Colonic mucosa (tissue), 4 donors: ENCODE measurements at regions not wholly inside any gene's neighbourhood (a gene's known extent, or its start where the extent isn't known, plus 50 kb on each side); places are given as distances from the start of the nearest gene placed in this dataset.

Experiments used
- DNase-seq: peaks from one replicate; pipeline ENCODE4 v3.0.0-alpha.2; 2020
- H3K27ac ChIP-seq: fragments of 200-600 bp; one replicate; pipeline ENCODE4 v1.8.0; 2021
- H3K27me3 ChIP-seq: fragments of 200-600 bp; one replicate; pipeline ENCODE4 v1.8.0; 2021
- H3K36me3 ChIP-seq: fragments of 200-600 bp; one replicate; pipeline ENCODE4 v1.8.0; 2021
- H3K4me1 ChIP-seq: fragments of 200-600 bp; one replicate; pipeline ENCODE4 v1.8.0; 2021; ENCODE audit warnings: mild to moderate bottlenecking
- H3K4me3 ChIP-seq: fragments of 200-600 bp; one replicate; pipeline ENCODE4 v1.8.0; 2021
- H3K9ac ChIP-seq, 2 donors: one replicate each; pipeline ENCODE4 v1.7.0; 2013; ENCODE audit warnings: control low read depth in 2 of 2, low read depth in 2 of 2, low read length in 2 of 2
- H3K9me3 ChIP-seq: fragments of 200-600 bp; one replicate; pipeline ENCODE4 v1.8.0; 2021
- CTCF ChIP-seq: fragments of 200-600 bp; IDR thresholded peaks from one replicate; pipeline ENCODE4 v1.8.0; 2022; ENCODE audit warnings: antibody characterized with exemption, mild to moderate bottlenecking
- intact Hi-C: fragments of 100-400 bp; cut with DNase I; formaldehyde crosslinking; loops from one replicate; pipeline ENCODE4 v1.14.1; 2022
- donor health status: healthy.
- donor health status: DM: no; HTN: no; CAD: no.
- donor health status: DM: no; HTN: no; CAD: no.

GRCh38 chr9:109907400-109907799 is 127.4 kb downstream of the PALM2AKAP2 start:
- intact Hi-C loops = no loop called here
- no peak for TF ChIP-seq CTCF
- H3K27ac ChIP-seq = peak overlapping the region; percentile 39

GRCh38 chr9:109907810-109908458 is 127.9 kb downstream of the PALM2AKAP2 start:
- no peak for TF ChIP-seq CTCF
- no peaks in the 10 kb centered on the region for H3K36me3 ChIP-seq
- peak overlapping the region; percentile 39 for H3K27ac ChIP-seq
- peaks cover 17% of the 10 kb centered on the region for H3K4me1 ChIP-seq
- intact Hi-C loops = no loop called here
- peak overlapping the region in 1 of 2 donors; percentile 10 for H3K9ac ChIP-seq
- H3K9me3 ChIP-seq = no peaks in the 10 kb centered on the region
- no peaks in the 10 kb centered on the region for H3K27me3 ChIP-seq
- no peak overlapping the region for H3K4me3 ChIP-seq
- DNase-seq = no peak

More at GRCh38 chr9:109907400-109907799, 127.4 kb downstream of the PALM2AKAP2 start:
- H3K9ac ChIP-seq = peak overlapping the region in 1 of 2 donors; percentile 10
- peak; percentile 70 for DNase-seq
- no peaks in the 10 kb centered on the region for H3K27me3 ChIP-seq
- H3K9me3 ChIP-seq = no peaks in the 10 kb centered on the region
- peaks cover 17% of the 10 kb centered on the region for H3K4me1 ChIP-seq
- H3K36me3 ChIP-seq = no peaks in the 10 kb centered on the region
- H3K4me3 ChIP-seq = no peak overlapping the region

- Histone ChIP-seq H3K27me3 (no peaks in the 10 kb centered on the region), H3K4me1 (peaks cover 17% of the 10 kb centered on the region), H3K9me3 (no peaks in the 10 kb centered on the region), H3K9ac (no peak overlapping the region), H3K4me3 (no peak overlapping the region), H3K27ac (peak overlapping the region; percentile 39), H3K36me3 (no peaks in the 10 kb centered on the region)
- no peak for DNase-seq
- intact Hi-C loops = no loop called here
- no peak for TF ChIP-seq CTCF
Measured at GRCh38 chr9:109908459-109909390, 128.7 kb downstream of the PALM2AKAP2 start.

GRCh38 chr9:109910671-109911518 is 130.9 kb downstream of the PALM2AKAP2 start:
- Histone ChIP-seq H3K4me3 (no peak overlapping the region), H3K27ac (peak overlapping the region; percentile 69), H3K9me3 (no peaks in the 10 kb centered on the region), H3K36me3 (no peaks in the 10 kb centered on the region), H3K9ac (no peak overlapping the region), H3K27me3 (no peaks in the 10 kb centered on the region), H3K4me1 (peaks cover 14% of the 10 kb centered on the region)
- peak; percentile 77 for DNase-seq
- intact Hi-C loops = no loop called here
- TF ChIP-seq CTCF = no peak

GRCh38 chr9:109912082-109912582 is 132.1 kb downstream of the PALM2AKAP2 start:
- no peaks in the 10 kb centered on the region for H3K9me3 ChIP-seq
- peaks cover 14% of the 10 kb centered on the region for H3K4me1 ChIP-seq
- TF ChIP-seq CTCF = no peak
- H3K27me3 ChIP-seq = no peaks in the 10 kb centered on the region
- DNase-seq = no peak
- intact Hi-C loops = no loop called here
- H3K27ac ChIP-seq = peak overlapping the region; percentile 69
- no peaks in the 10 kb centered on the region for H3K36me3 ChIP-seq
- H3K9ac ChIP-seq = no peak overlapping the region
- no peak overlapping the region for H3K4me3 ChIP-seq
